ENCODE measurements at regions not wholly inside any gene's neighbourhood (a gene's known extent, or its start where the extent isn't known, plus 50 kb on each side); places are given as distances from the start of the nearest gene placed in this dataset.

- Histone ChIP-seq H3K27ac (ENCODE audit: low read depth, low read length, poor library complexity, severe bottlenecking) (no peak overlapping the region), H3K4me1 (ENCODE audit: insufficient read depth, low read length, poor library complexity, severe bottlenecking) (no peaks in the 10 kb centered on the region), H2AFZ (ENCODE audit: low read length) (no peak overlapping the region), H3K4me2 (ENCODE audit: low read length) (no peak overlapping the region), H3K9me2 (ENCODE audit: insufficient read depth, low read length) (no peaks in the 10 kb centered on the region), H3K9me3 (ENCODE audit: low read length) (no peaks in the 10 kb centered on the region), H3K79me2 (ENCODE audit: insufficient read depth, low read depth, low read length) (no peaks in the 10 kb centered on the region), H4K20me1 (ENCODE audit: insufficient read depth, low read length) (no peaks in the 10 kb centered on the region), H3K4me3 (ENCODE audit: low read depth, low read length, poor library complexity, severe bottlenecking) (no peak overlapping the region), H3K36me3 (ENCODE audit: insufficient read depth, low read length) (no peaks in the 10 kb centered on the region)
- intact Hi-C loops (cut with micrococcal nuclease; ENCODE audit: unreplicated experiment), result no loop called here
- BruUV-seq (replicated peaks), result no TSS peak
- no peak for DNase-seq (ENCODE audit: low spot score)
- ChIA-PET CTCF (ENCODE audit: unreplicated experiment) (no interaction called here), POLR2A (no interaction called here)
- TF ChIP-seq, protein P1, sequence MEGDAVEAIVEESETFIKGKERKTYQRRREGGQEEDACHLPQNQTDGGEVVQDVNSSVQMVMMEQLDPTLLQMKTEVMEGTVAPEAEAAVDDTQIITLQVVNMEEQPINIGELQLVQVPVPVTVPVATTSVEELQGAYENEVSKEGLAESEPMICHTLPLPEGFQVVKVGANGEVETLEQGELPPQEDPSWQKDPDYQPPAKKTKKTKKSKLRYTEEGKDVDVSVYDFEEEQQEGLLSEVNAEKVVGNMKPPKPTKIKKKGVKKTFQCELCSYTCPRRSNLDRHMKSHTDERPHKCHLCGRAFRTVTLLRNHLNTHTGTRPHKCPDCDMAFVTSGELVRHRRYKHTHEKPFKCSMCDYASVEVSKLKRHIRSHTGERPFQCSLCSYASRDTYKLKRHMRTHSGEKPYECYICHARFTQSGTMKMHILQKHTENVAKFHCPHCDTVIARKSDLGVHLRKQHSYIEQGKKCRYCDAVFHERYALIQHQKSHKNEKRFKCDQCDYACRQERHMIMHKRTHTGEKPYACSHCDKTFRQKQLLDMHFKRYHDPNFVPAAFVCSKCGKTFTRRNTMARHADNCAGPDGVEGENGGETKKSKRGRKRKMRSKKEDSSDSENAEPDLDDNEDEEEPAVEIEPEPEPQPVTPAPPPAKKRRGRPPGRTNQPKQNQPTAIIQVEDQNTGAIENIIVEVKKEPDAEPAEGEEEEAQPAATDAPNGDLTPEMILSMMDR (conservative IDR thresholded peaks at IDR 0.05; ENCODE audit: low read length), result no peak
- no peak for TF ChIP-seq EZH2phosphoT487 (IDR thresholded peaks at IDR 0.05; ENCODE audit: borderline replicate concordance, low read depth, low read length)
Observed at GRCh38 chr5:68747521-68747920, 346.3 kb upstream of the SLC30A5 start.

GRCh38 chr5:68748101-68748500 is 345.7 kb upstream of the SLC30A5 start:
- ChIA-PET POLR2A (no interaction called here), CTCF (ENCODE audit: unreplicated experiment) (no interaction called here)
- no peak overlapping the region for H3K4me2 ChIP-seq (ENCODE audit: low read length)
- H4K20me1 ChIP-seq (ENCODE audit: insufficient read depth, low read length), result no peaks in the 10 kb centered on the region
- H3K9me2 ChIP-seq (ENCODE audit: insufficient read depth, low read length), result no peaks in the 10 kb centered on the region
- TF ChIP-seq, protein P1 (conservative IDR thresholded peaks at IDR 0.05; ENCODE audit: low read length), result no peak
- no peak for TF ChIP-seq EZH2phosphoT487 (IDR thresholded peaks at IDR 0.05; ENCODE audit: borderline replicate concordance, low read depth, low read length)
- BruUV-seq (replicated peaks), result no TSS peak
- no peak for DNase-seq (ENCODE audit: low spot score)
- no peak overlapping the region for H2AFZ ChIP-seq (ENCODE audit: low read length)
- H3K27ac ChIP-seq (ENCODE audit: low read depth, low read length, poor library complexity, severe bottlenecking), result no peak overlapping the region
- H3K79me2 ChIP-seq (ENCODE audit: insufficient read depth, low read depth, low read length), result no peaks in the 10 kb centered on the region
- no peak overlapping the region for H3K4me3 ChIP-seq (ENCODE audit: low read depth, low read length, poor library complexity, severe bottlenecking)
- no peaks in the 10 kb centered on the region for H3K4me1 ChIP-seq (ENCODE audit: insufficient read depth, low read length, poor library complexity, severe bottlenecking)
- no peaks in the 10 kb centered on the region for H3K9me3 ChIP-seq (ENCODE audit: low read length)
- intact Hi-C loops (cut with micrococcal nuclease; ENCODE audit: unreplicated experiment), result no loop called here
- no peaks in the 10 kb centered on the region for H3K36me3 ChIP-seq (ENCODE audit: insufficient read depth, low read length)

DNA sequence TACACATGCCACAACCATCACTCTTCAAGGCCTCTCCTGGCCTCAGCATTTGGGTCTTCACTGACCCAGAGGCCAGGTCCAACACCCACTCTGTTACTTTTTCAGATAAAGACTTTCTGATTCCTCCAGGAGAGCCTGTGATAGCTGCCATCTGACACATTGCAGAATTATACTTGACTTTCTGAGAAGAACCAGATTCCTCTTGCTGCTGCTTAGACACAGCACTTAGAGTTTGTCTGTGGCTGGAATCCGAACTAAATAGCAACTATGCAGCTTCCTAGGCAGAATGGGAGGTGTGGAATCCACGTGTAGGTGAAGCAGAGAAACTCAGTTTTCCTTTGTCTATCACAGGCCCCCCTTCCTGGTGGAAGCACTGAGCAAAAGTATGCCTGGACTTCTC is 344.7 kb upstream of the SLC30A5 start:
- no peak for DNase-seq (ENCODE audit: low spot score)
- CTCF ChIA-PET (ENCODE audit: unreplicated experiment), result no interaction called here
- POLR2A ChIA-PET, result no interaction called here
- H3K79me2 ChIP-seq (ENCODE audit: insufficient read depth, low read depth, low read length), result no peaks in the 10 kb centered on the region
- no peaks in the 10 kb centered on the region for H3K9me3 ChIP-seq (ENCODE audit: low read length)
- H3K9me2 ChIP-seq (ENCODE audit: insufficient read depth, low read length), result no peaks in the 10 kb centered on the region
- BruUV-seq (replicated peaks), result no TSS peak
- intact Hi-C loops (cut with micrococcal nuclease; ENCODE audit: unreplicated experiment), result no loop called here
- H3K36me3 ChIP-seq (ENCODE audit: insufficient read depth, low read length), result no peaks in the 10 kb centered on the region
- no peaks in the 10 kb centered on the region for H4K20me1 ChIP-seq (ENCODE audit: insufficient read depth, low read length)
- no peak for TF ChIP-seq EZH2phosphoT487 (IDR thresholded peaks at IDR 0.05; ENCODE audit: borderline replicate concordance, low read depth, low read length)
- TF ChIP-seq, protein P1 (conservative IDR thresholded peaks at IDR 0.05; ENCODE audit: low read length), result no peak
- H3K27ac ChIP-seq (ENCODE audit: low read depth, low read length, poor library complexity, severe bottlenecking), result no peak overlapping the region
- H3K4me1 ChIP-seq (ENCODE audit: insufficient read depth, low read length, poor library complexity, severe bottlenecking), result no peaks in the 10 kb centered on the region
- no peak overlapping the region for H3K4me3 ChIP-seq (ENCODE audit: low read depth, low read length, poor library complexity, severe bottlenecking)
- H2AFZ ChIP-seq (ENCODE audit: low read length), result no peak overlapping the region
- H3K4me2 ChIP-seq (ENCODE audit: low read length), result no peak overlapping the region
